PC-3 (cell line): ENCODE measurements at regions not wholly inside any gene's neighbourhood (a gene's known extent, or its start where the extent isn't known, plus 50 kb on each side); places are given as distances from the start of the nearest gene placed in this dataset.
"Not testable (repeated sequence)": the region's sequence is repeated elsewhere in the genome, so short reads cannot be mapped to it uniquely, and the experiment has no call there.

Source experiments
- ATAC-seq: fragments of 200-7000 bp; cut with Tn5 transposase; 2 replicates; pipeline ENCODE4 v1.9.1; 2020; ENCODE audit warnings: mild to moderate bottlenecking, moderate library complexity
- BruUV-seq: library from RNA; stranded (reverse); fragments of 400-500 nt; replicated peaks from 2 replicates; lab custom pipeline; 2021; lab: Mats Ljungman, UMichigan
- CTCF ChIA-PET: fragments of 300-600 bp; sonication (Branson Sonifier 250); formaldehyde crosslinking; loops from one replicate; lab custom pipeline; 2022; ENCODE audit warnings: antibody characterized with exemption; lab: Charles Lee
- POLR2A ChIA-PET: fragments of 300-600 bp; sonication (Branson Sonifier 250); formaldehyde crosslinking; loops from one replicate; lab custom pipeline; 2022; ENCODE audit warnings: antibody characterized with exemption; ENCODE audit not compliant: unreplicated experiment; lab: Charles Lee
- DNase-seq: peaks from one replicate; pipeline ENCODE4 v3.0.0-alpha.2; 2015
- H2AFZ ChIP-seq: fragments of 300-600 bp; sonication (generic); 2 replicates; pipeline ENCODE4 v1.6.0; 2016; ENCODE audit warnings: antibody characterized with exemption, low read length
- H3F3A ChIP-seq: fragments of 300-600 bp; sonication (generic); one replicate; pipeline ENCODE4 v1.6.0; 2017; ENCODE audit warnings: antibody characterized with exemption, low read length, control low read depth, mild to moderate bottlenecking; ENCODE audit not compliant: unreplicated experiment
- H3K27ac ChIP-seq: fragments of 300-600 bp; sonication (generic); 2 replicates; pipeline ENCODE4 v1.5.1; 2016; ENCODE audit warnings: mild to moderate bottlenecking, low read length
- H3K27me3 ChIP-seq: fragments of 300-600 bp; sonication (generic); 2 replicates; pipeline ENCODE4 v1.6.1; 2016; ENCODE audit warnings: low read length, mixed read lengths
- H3K36me3 ChIP-seq: fragments of 300-600 bp; sonication (generic); 2 replicates; pipeline ENCODE4 v1.6.1; 2016; ENCODE audit warnings: low read depth, mixed run types, low read length, mixed read lengths
- H3K4me1 ChIP-seq: fragments of 300-600 bp; sonication (generic); 2 replicates; pipeline ENCODE4 v1.5.1; 2016; ENCODE audit warnings: low read length; ENCODE audit not compliant: insufficient read depth
- H3K4me2 ChIP-seq: fragments of 300-600 bp; sonication (generic); 2 replicates; pipeline ENCODE4 v1.6.0; 2016; ENCODE audit warnings: low read length
- H3K4me3 ChIP-seq: fragments of 300-600 bp; sonication (generic); 2 replicates; pipeline ENCODE4 v1.5.1; 2016; ENCODE audit warnings: mild to moderate bottlenecking, low read length, mixed read lengths
- H3K79me2 ChIP-seq: fragments of 300-600 bp; sonication (generic); 2 replicates; pipeline ENCODE4 v1.6.1; 2017; ENCODE audit warnings: low read length, mixed read lengths
- H3K9ac ChIP-seq: fragments of 300-600 bp; sonication (generic); 2 replicates; pipeline ENCODE4 v1.6.0; 2016; ENCODE audit warnings: mild to moderate bottlenecking, low read length
- H3K9me2 ChIP-seq: fragments of 300-600 bp; sonication (generic); replicated peaks from 2 replicates; pipeline ENCODE4 v1.6.1; 2016; ENCODE audit warnings: mixed run types, low read length, mixed read lengths
- H3K9me3 ChIP-seq: fragments of 300-600 bp; sonication (generic); 2 replicates; pipeline ENCODE4 v1.6.1; 2016; ENCODE audit warnings: low read length, mixed read lengths
- H4K20me1 ChIP-seq: fragments of 300-600 bp; sonication (generic); 2 replicates; pipeline ENCODE4 v1.6.1; 2016; ENCODE audit warnings: low read length, mixed read lengths
- CTCF ChIP-seq: fragments of 300-600 bp; sonication (generic); conservative IDR thresholded peaks from 2 replicates; pipeline ENCODE4 v1.5.1; 2017; ENCODE audit warnings: antibody characterized with exemption, low read depth, mild to moderate bottlenecking, low read length
- EZH2 ChIP-seq: fragments of 300-600 bp; sonication (generic); IDR thresholded peaks from one replicate; pipeline ENCODE4 v1.6.1; 2017; ENCODE audit warnings: antibody characterized with exemption, mild to moderate bottlenecking, low read length; ENCODE audit not compliant: unreplicated experiment
- EZH2phosphoT487 ChIP-seq: fragments of 300-600 bp; sonication (generic); IDR thresholded peaks from 2 replicates; pipeline ENCODE4 v1.6.1; 2018; ENCODE audit warnings: mild to moderate bottlenecking, antibody characterized with exemption, low read length, borderline replicate concordance
- intact Hi-C: fragments of 100-400 bp; cut with micrococcal nuclease; formaldehyde crosslinking; loops from 2 replicates; pipeline ENCODE4 v1.9.0; 2023

- no peak overlapping the region for H3K4me2 ChIP-seq
- H3K9ac ChIP-seq = no peak overlapping the region
- ATAC-seq (no peak), DNase-seq (no peak)
- H4K20me1 ChIP-seq = no peaks in the 10 kb centered on the region
- no peak overlapping the region for H2AFZ ChIP-seq
- ChIA-PET POLR2A (no interaction called here), CTCF (no interaction called here)
- no peaks in the 10 kb centered on the region for H3K79me2 ChIP-seq
- no peaks in the 10 kb centered on the region for H3F3A ChIP-seq
- H3K4me3 ChIP-seq = no peak overlapping the region
- no peaks in the 10 kb centered on the region for H3K36me3 ChIP-seq
- intact Hi-C loops = no loop called here
- no peak for TF ChIP-seq EZH2
- no peak for TF ChIP-seq EZH2phosphoT487
- TF ChIP-seq CTCF = no peak
- H3K9me3 ChIP-seq = no peaks in the 10 kb centered on the region
- no peaks in the 10 kb centered on the region for H3K9me2 ChIP-seq
- no TSS peak for BruUV-seq
- H3K27me3 ChIP-seq = no peaks in the 10 kb centered on the region
- H3K27ac ChIP-seq = no peak overlapping the region
- no peaks in the 10 kb centered on the region for H3K4me1 ChIP-seq
These were observed 72.9 kb downstream of the ZNF783 start for GRCh38 chr7:149334930-149335329.

GRCh38 chr7:149348758-149349369 lies 86.9 kb downstream of the ZNF783 start:
- no peaks in the 10 kb centered on the region for H3F3A ChIP-seq
- no peak overlapping the region for H3K27ac ChIP-seq
- H3K9me2 ChIP-seq = no peaks in the 10 kb centered on the region
- no peaks in the 10 kb centered on the region for H3K36me3 ChIP-seq
- TF ChIP-seq EZH2 (no peak), CTCF (no peak), EZH2phosphoT487 (no peak)
- peaks cover 4% of the 10 kb centered on the region; the same call in 1 of the 2 replicates for H3K9me3 ChIP-seq
- no peak overlapping the region for H3K4me3 ChIP-seq
- no peak for ATAC-seq
- H3K79me2 ChIP-seq = no peaks in the 10 kb centered on the region
- ChIA-PET CTCF (no interaction called here), POLR2A (no interaction called here)
- H4K20me1 ChIP-seq = no peaks in the 10 kb centered on the region
- no peaks in the 10 kb centered on the region for H3K27me3 ChIP-seq
- intact Hi-C loops = no loop called here
- H3K9ac ChIP-seq = no peak overlapping the region
- no peaks in the 10 kb centered on the region for H3K4me1 ChIP-seq
- no TSS peak for BruUV-seq
- no peak overlapping the region for H3K4me2 ChIP-seq
- H2AFZ ChIP-seq = no peak overlapping the region
- DNase-seq = no peak

GRCh38 chr7:149353739-149354504 lies 91.9 kb downstream of the ZNF783 start:
- Histone ChIP-seq H3F3A (no peaks in the 10 kb centered on the region), H2AFZ (no peak overlapping the region), H3K36me3 (no peaks in the 10 kb centered on the region), H3K9ac (no peak overlapping the region), H3K4me1 (no peaks in the 10 kb centered on the region), H4K20me1 (no peaks in the 10 kb centered on the region), H3K79me2 (no peaks in the 10 kb centered on the region), H3K4me3 (no peak overlapping the region), H3K4me2 (no peak overlapping the region), H3K9me3 (0 out of 2 replicates have a peak, but pooled peaks cover 3% of the 10 kb centered on the region), H3K27ac (no peak overlapping the region), H3K27me3 (no peaks in the 10 kb centered on the region), H3K9me2 (no peaks in the 10 kb centered on the region)
- no peak for DNase-seq
- TF ChIP-seq EZH2phosphoT487 (no peak), CTCF (no peak), EZH2 (no peak)
- ChIA-PET CTCF (no interaction called here), POLR2A (no interaction called here)
- ATAC-seq = no peak
- BruUV-seq = no TSS peak
- intact Hi-C loops = no loop called here

GRCh38 chr7:149355035-149355389 lies 93.0 kb downstream of the ZNF783 start:
- H3F3A ChIP-seq, H3K79me2 ChIP-seq, H3K4me3 ChIP-seq, H3K36me3 ChIP-seq, H3K9ac ChIP-seq, CTCF ChIA-PET, H4K20me1 ChIP-seq, DNase-seq, POLR2A ChIA-PET, H3K4me2 ChIP-seq, H3K27me3 ChIP-seq, ATAC-seq, H3K9me3 ChIP-seq, BruUV-seq, H3K9me2 ChIP-seq, intact Hi-C loops, H3K27ac ChIP-seq, H3K4me1 ChIP-seq, H2AFZ ChIP-seq: not testable (repeated sequence)
